Breast epithelium (tissue), 3 donors: ENCODE measurements at regions not wholly inside any gene's neighbourhood (a gene's known extent, or its start where the extent isn't known, plus 50 kb on each side); places are given as distances from the start of the nearest gene placed in this dataset.

ENCODE experiments used
- POLR2A ChIP-seq: fragments of 450-650 bp; IDR thresholded peaks from one replicate; pipeline ENCODE4 v1.6.1; 2016; ENCODE audit warnings: antibody characterized with exemption, mild to moderate bottlenecking, moderate library complexity
- POLR2AphosphoS5 ChIP-seq, 3 donors: sonication (generic); formaldehyde crosslinking; IDR thresholded peaks; one replicate each; pipeline ENCODE4 v1.6.1; 2017; ENCODE audit warnings: antibody characterized with exemption in 3 of 3

DNA sequence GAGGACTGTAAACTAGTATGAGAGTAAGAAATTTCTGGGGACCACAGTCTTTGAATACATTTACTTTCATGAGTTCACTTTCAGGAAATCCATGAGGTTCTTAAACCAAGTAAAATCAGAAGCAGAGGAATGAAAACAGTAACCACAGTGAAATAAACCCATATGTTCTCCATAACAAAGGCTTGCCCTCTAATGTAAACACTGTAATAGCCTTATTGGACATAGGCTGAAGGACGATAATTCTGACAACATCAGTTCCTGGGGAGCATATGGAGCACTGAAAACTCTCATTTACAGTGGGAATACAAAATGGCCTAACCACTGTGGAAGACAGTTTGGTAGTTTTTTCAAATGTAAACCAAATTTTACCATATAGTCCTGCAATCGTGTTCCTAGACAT, 965.8 kb downstream of the NSUN3 start:
- no peak for TF ChIP-seq POLR2A
- no peak for TF ChIP-seq POLR2AphosphoS5 (IDR thresholded peaks at IDR 0.05)
